ENCODE measurements at regions not wholly inside any gene's neighbourhood (a gene's known extent, or its start where the extent isn't known, plus 50 kb on each side); places are given as distances from the start of the nearest gene placed in this dataset.

DNA sequence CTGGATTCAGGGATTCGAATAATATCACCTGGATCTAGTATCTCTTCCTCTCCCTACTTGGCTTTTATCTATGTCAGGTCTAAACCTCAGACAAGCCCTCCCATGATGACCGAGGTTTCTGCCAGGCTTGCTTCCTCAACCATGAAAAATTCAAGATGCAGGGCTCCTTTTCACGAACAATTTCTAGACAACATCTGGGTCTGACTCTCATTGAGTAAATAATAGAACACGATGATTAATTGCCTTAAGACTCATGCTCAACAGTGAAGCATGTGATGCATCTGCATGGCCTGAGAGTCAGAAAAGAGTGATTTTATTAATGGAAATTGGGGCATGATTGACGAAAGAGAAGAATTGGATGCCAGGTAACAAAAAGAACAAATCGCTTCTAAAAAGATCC lies 277.2 kb upstream of the ZNF608 start:
- TF ChIP-seq POLR2AphosphoS5 (IDR thresholded peaks at IDR 0.05; ENCODE audit: low read depth, low read length) (no peak), TAF1 (IDR thresholded peaks at IDR 0.05; ENCODE audit: borderline replicate concordance, low read depth, low read length) (no peak)

Measured in GM12892 (cell line).